NK-92 treated with Interleukin-12 subunit alpha and Interleukin-12 subunit beta, amount 100 ng/mL, for 24 hours (cell line): ENCODE measurements at regions not wholly inside any gene's neighbourhood (a gene's known extent, or its start where the extent isn't known, plus 50 kb on each side); places are given as distances from the start of the nearest gene placed in this dataset.

ENCODE experiments used
- DNase-seq: peaks from one replicate; lab custom pipeline; 2025; lab: John Stamatoyannopoulos, UW

DNA sequence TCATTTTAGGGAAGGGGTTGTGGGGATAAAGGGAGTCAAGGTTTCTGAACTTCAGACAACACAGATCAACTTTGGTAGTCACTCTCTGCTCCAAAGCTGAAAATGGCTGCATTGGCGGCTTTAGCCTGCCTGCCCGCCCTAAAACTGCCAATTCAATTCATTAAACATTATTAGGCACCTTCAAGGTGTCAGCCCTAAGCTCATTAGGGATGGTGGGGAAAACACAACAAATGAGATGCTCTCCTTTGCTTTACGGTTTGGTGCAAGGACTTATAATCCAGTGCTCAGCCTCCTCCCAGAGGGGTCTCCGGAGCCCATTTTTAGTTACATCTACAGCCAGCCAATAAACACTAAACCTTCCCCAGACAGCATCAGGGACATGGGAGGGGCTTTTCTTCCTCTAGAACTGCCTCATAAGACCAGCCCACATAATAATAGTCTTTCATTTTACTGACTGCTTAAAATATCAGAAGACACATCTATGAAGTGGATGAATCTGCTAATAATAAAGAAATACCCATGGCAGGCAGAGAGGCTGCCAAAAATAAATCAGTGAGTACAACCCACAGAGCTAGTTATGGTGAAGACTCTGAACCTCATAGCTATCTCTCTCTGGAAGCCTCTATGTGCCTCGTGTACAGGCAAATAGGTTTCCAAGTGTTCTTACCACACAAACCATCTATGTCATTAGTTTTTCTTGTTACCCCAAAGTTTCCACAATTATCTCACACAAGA, 102.8 kb upstream of the NCAM1 start:
- DNase-seq, result no peak

DNA sequence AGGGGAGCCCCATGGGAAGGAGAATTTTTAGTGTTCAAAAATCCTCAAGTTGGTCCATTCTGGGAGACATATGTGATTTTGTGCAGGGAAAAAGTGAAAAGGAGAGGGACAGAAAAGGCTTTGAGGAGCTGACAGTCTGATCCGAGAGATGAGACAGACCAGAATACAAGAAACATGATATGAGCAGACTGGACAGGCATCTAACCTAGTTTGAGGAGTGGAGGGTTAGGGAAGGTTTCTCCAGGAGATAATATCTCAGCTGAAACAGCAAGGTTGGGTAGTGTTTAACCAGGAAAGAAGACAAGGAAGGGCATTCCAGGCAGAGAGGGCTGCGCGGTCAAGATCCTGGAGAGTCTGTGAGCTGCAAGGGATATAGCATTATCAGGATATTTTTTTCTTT, 101.4 kb upstream of the NCAM1 start:
- no peak for DNase-seq

- DNase-seq, result no peak
Measured at GRCh38 chr11:112861356-112861755, 99.9 kb upstream of the NCAM1 start.

- DNase-seq, result no peak
Measured at GRCh38 chr11:112863305-112863704, 97.9 kb upstream of the NCAM1 start.

GRCh38 chr11:112864672-112865071, 96.5 kb upstream of the NCAM1 start:
- DNase-seq, result no peak

- no peak for DNase-seq
Measured at GRCh38 chr11:112871909-112872500, 89.2 kb upstream of the NCAM1 start.

- DNase-seq, result peak; percentile 38
Measured at GRCh38 chr11:112874980-112875379, 86.2 kb upstream of the NCAM1 start.

GRCh38 chr11:112877581-112877980, 83.6 kb upstream of the NCAM1 start:
- DNase-seq, result no peak

DNA sequence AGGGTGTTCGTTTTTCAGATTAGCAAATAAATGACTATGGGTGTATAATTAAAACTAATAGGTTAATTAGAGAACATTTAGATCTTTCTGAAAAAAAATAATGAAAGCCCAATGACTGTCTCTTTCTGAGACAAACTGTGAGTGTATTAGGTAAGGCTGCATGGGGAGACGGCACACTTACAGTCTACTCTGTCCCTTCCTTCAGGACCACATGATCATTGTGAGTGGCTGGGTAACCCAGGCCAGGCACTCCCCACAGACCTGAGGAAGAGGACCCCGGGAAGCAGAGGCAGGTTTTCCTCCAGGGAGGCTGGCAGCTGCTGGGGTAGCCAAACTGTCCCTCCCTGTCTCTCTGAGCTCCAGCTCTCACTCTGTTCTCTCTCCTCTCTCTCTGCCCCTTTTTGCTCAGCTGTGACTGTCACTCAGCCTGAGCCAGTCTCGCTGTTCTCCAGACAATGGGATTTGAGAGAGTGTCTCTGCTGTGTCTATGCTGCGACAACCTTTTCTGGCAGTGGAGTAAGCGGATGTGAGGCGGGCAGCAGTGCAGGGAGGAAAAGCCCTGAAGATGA, 83.1 kb upstream of the NCAM1 start:
- DNase-seq, result no peak

DNA sequence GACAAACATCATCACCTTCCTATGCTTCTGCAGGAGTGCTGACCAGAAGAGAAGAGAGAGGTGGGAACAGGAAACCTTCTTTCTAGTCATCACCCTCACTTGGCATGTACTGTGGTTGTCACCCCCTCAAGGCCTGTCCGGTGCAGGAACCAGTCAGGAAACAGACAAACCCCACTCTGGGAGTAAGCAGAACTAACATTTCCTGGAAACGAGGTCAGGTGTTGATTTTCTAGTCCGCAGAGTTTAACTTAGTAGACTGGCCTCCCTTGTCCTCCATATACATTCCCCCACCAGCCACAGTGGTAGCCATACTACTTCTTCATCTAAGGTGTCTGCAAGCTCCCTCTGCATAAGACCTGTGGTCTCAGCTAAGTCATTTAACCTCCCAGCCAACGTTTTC, 80.7 kb upstream of the NCAM1 start:
- DNase-seq, result peak; percentile 71

DNA sequence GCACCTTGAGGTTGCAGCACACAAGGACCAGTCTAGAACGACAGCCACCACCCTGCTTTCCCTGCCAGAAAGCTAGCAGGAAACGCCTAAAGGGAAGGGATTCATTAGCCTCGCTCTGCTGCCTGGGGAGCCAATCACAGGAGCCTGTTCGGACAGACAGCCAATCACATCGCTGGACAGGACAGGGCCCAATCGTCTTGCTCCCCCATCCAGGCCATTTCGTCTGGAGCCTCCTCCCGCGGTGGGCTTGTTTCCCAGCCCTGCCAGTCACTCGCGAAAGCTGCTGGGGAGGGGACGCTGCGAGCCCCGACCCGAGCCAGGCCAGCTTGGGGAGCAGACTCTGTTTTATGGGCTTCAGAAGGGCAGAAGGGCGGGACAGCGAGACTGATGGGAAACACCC, 79.8 kb upstream of the NCAM1 start:
- DNase-seq, result peak; percentile 16

GRCh38 chr11:112882494-112883381, 78.5 kb upstream of the NCAM1 start:
- DNase-seq, result peak; percentile 18

- no peak for DNase-seq
Measured at GRCh38 chr11:112884012-112884767, 77.0 kb upstream of the NCAM1 start.

DNA sequence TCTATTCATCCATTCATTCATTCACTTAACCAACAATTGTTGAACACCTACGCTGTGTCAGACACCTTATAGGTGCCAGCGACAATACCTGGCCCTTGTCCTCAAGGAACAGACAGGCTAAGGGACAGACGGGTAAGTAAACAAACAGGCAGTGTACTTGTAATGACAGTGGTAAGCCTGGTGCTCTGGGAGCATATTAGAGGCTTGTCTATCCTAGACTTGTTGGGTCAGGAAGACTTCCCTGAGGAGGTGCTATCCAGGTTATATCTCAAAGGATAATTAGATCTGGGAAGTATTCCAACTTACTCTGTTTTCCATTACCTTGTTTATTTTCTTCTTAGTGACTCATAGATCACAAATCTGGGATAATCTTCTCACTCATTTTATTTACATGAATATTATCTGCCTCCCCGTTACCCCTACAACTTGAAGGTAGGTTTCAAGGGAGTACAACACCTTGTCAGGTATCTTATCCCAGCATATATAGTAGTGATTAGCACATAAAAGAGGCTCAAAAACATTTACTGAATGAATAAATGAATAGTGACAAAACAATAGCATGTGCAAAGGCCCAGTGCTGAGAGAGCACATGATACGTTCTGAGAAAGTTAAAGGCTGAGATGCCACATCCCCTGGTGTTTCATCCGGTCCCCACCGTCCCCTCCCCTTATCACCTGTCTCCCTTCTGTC, 75.3 kb upstream of the NCAM1 start:
- DNase-seq, result no peak

GRCh38 chr11:112886434-112887370, 74.5 kb upstream of the NCAM1 start:
- no peak for DNase-seq

GRCh38 chr11:112889446-112889845, 71.8 kb upstream of the NCAM1 start:
- no peak for DNase-seq

- no peak for DNase-seq
Measured at GRCh38 chr11:112899235-112900006, 61.8 kb upstream of the NCAM1 start.

DNA sequence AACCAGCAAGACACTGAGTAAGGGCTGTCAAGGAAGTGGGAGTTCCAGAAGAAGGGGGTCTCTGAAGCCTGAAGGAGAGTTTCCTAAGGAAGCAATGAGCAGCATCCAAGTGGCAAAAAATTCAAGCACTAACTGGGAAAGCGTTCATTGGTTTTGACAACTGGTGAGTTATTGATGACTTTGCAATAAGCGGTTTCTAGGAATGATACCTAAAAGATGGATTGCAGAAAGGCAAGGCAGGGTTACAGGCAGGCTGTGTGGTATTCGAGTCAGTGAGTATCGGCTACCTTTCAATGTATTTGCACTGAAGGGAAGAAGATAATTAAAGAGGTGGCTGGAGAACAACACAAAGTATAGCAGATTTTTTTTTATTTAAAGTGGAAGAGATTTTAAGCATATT, 59.3 kb upstream of the NCAM1 start:
- DNase-seq, result no peak

GRCh38 chr11:112902361-112903011, 58.7 kb upstream of the NCAM1 start:
- DNase-seq, result no peak
